GDM1 (cell line): ENCODE measurements at regions not wholly inside any gene's neighbourhood (a gene's known extent, or its start where the extent isn't known, plus 50 kb on each side); places are given as distances from the start of the nearest gene placed in this dataset.

Experiments
- DNase-seq: peaks from one replicate; lab custom pipeline; 2025; lab: John Stamatoyannopoulos, UW

- no peak for DNase-seq
Measured at GRCh38 chr1:212526111-212526491, 82.5 kb upstream of the ATF3 start.

- DNase-seq = no peak
Measured at GRCh38 chr1:212528501-212528900, 80.1 kb upstream of the ATF3 start.

- no peak for DNase-seq
Measured at GRCh38 chr1:212529211-212529741, 79.3 kb upstream of the ATF3 start.

- no peak for DNase-seq
Measured at GRCh38 chr1:212531267-212531666, 77.3 kb upstream of the ATF3 start.

- no peak for DNase-seq
Measured at GRCh38 chr1:212531796-212532195, 76.8 kb upstream of the ATF3 start.

GRCh38 chr1:212532469-212533147 is 76.0 kb upstream of the ATF3 start:
- no peak for DNase-seq

- DNase-seq = no peak
Measured at GRCh38 chr1:212533148-212533517, 75.4 kb upstream of the ATF3 start.

GRCh38 chr1:212536586-212536985 is 72.0 kb upstream of the ATF3 start:
- DNase-seq = no peak

- DNase-seq = no peak
Measured at GRCh38 chr1:212537610-212538009, 71.0 kb upstream of the ATF3 start.

- no peak for DNase-seq
Measured at GRCh38 chr1:212539737-212540430, 68.7 kb upstream of the ATF3 start.

- DNase-seq = no peak
Measured at GRCh38 chr1:212542761-212543187, 65.8 kb upstream of the ATF3 start.

- DNase-seq = no peak
Measured at GRCh38 chr1:212544110-212544509, 64.5 kb upstream of the ATF3 start.

- no peak for DNase-seq
Measured at GRCh38 chr1:212545941-212546635, 62.5 kb upstream of the ATF3 start.

- DNase-seq = no peak
Measured at GRCh38 chr1:212549503-212550017, 59.0 kb upstream of the ATF3 start.

- DNase-seq = no peak
Measured at GRCh38 chr1:212551929-212552328, 56.6 kb upstream of the ATF3 start.

GRCh38 chr1:212553676-212554075 is 54.9 kb upstream of the ATF3 start:
- no peak for DNase-seq

- no peak for DNase-seq
Measured at GRCh38 chr1:212554401-212554800, 54.2 kb upstream of the ATF3 start.

- DNase-seq = no peak
Measured at GRCh38 chr1:212555426-212555825, 53.1 kb upstream of the ATF3 start.

GRCh38 chr1:212556822-212557549 is 51.6 kb upstream of the ATF3 start:
- no peak for DNase-seq

- no peak for DNase-seq
Measured at GRCh38 chr1:212557739-212558692, 50.5 kb upstream of the ATF3 start.
